B cell (primary cell): ENCODE measurements at regions not wholly inside any gene's neighbourhood (a gene's known extent, or its start where the extent isn't known, plus 50 kb on each side); places are given as distances from the start of the nearest gene placed in this dataset.

ENCODE experiments used
- EZH2 ChIP-seq: IDR thresholded peaks from 2 replicates; pipeline ENCODE4 v1.6.1; 2012; ENCODE audit warnings: borderline replicate concordance, low read depth, mild to moderate bottlenecking, moderate library complexity, low read length; ENCODE audit not compliant: insufficient read depth, poor library complexity, severe bottlenecking
- TF ChIP-seq, protein P1 (sequence below): fragments of 200-600 bp; IDR thresholded peaks from one replicate; pipeline ENCODE4 v1.8.0; 2022; ENCODE audit warnings: antibody characterized with exemption, mild to moderate bottlenecking

DNA sequence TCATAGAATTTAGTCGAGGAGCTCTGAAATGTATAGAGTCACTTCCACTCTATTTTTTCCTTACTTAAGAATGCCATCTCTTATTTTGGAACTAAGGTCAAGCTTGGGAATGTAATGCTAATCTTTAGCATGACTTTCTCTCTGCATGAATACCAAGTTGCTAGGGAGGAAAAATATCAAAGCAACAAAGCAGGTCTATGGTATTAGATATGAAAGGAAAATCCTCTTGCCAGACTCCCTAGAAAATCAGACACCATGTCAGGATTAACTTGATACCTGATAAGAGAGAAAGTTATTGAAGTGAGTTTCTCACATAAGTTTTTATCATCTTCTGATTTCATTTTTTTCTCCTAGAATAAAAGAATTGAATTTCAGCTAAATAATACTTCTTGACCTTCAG is 341.7 kb upstream of the ZNF804A start:
- TF ChIP-seq, protein P1, sequence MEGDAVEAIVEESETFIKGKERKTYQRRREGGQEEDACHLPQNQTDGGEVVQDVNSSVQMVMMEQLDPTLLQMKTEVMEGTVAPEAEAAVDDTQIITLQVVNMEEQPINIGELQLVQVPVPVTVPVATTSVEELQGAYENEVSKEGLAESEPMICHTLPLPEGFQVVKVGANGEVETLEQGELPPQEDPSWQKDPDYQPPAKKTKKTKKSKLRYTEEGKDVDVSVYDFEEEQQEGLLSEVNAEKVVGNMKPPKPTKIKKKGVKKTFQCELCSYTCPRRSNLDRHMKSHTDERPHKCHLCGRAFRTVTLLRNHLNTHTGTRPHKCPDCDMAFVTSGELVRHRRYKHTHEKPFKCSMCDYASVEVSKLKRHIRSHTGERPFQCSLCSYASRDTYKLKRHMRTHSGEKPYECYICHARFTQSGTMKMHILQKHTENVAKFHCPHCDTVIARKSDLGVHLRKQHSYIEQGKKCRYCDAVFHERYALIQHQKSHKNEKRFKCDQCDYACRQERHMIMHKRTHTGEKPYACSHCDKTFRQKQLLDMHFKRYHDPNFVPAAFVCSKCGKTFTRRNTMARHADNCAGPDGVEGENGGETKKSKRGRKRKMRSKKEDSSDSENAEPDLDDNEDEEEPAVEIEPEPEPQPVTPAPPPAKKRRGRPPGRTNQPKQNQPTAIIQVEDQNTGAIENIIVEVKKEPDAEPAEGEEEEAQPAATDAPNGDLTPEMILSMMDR = no peak
- no peak for TF ChIP-seq EZH2
